ENCODE measurements at regions not wholly inside any gene's neighbourhood (a gene's known extent, or its start where the extent isn't known, plus 50 kb on each side); places are given as distances from the start of the nearest gene placed in this dataset.

GRCh38 chr13:72061613-72062012 is 194.6 kb upstream of the DACH1 start:
- H2AFZ ChIP-seq (ENCODE audit: low read length), result no peak overlapping the region
- intact Hi-C loops (cut with micrococcal nuclease), result loop anchor here (10.0 kb wide), 1 partner anchor 123 kb away; no protein-coding TSS in a partner anchor
- no peaks in the 10 kb centered on the region for H3K9me3 ChIP-seq (ENCODE audit: low read length)
- no peaks in the 10 kb centered on the region for H4K20me1 ChIP-seq (ENCODE audit: low read length)
- H3K36me3 ChIP-seq (ENCODE audit: low read depth, low read length), result no peaks in the 10 kb centered on the region
- BruUV-seq (replicated peaks), result no TSS peak
- no peak overlapping the region for H3K9ac ChIP-seq (ENCODE audit: low read length)
- H3F3A ChIP-seq (ENCODE audit: low read length, unreplicated experiment), result no peaks in the 10 kb centered on the region
- H3K4me3 ChIP-seq (ENCODE audit: low read length), result no peak overlapping the region
- ChIA-PET CTCF (interaction anchor here (0.6 kb wide), 1 partner anchor 581 kb away, joined by 3 read pairs; no protein-coding TSS in a partner anchor), POLR2A (ENCODE audit: unreplicated experiment) (no interaction called here)
- H3K4me1 ChIP-seq (ENCODE audit: insufficient read depth, low read length), result peaks cover 12% of the 10 kb centered on the region
- H3K27me3 ChIP-seq (ENCODE audit: low read length), result no peaks in the 10 kb centered on the region
- no peaks in the 10 kb centered on the region for H3K9me2 ChIP-seq (replicated peaks; ENCODE audit: low read length)
- no peak for TF ChIP-seq EZH2 (IDR thresholded peaks at IDR 0.05; ENCODE audit: low read length, unreplicated experiment)
- TF ChIP-seq EZH2phosphoT487 (IDR thresholded peaks at IDR 0.05; ENCODE audit: borderline replicate concordance, low read length), result no peak
- TF ChIP-seq, protein P1, sequence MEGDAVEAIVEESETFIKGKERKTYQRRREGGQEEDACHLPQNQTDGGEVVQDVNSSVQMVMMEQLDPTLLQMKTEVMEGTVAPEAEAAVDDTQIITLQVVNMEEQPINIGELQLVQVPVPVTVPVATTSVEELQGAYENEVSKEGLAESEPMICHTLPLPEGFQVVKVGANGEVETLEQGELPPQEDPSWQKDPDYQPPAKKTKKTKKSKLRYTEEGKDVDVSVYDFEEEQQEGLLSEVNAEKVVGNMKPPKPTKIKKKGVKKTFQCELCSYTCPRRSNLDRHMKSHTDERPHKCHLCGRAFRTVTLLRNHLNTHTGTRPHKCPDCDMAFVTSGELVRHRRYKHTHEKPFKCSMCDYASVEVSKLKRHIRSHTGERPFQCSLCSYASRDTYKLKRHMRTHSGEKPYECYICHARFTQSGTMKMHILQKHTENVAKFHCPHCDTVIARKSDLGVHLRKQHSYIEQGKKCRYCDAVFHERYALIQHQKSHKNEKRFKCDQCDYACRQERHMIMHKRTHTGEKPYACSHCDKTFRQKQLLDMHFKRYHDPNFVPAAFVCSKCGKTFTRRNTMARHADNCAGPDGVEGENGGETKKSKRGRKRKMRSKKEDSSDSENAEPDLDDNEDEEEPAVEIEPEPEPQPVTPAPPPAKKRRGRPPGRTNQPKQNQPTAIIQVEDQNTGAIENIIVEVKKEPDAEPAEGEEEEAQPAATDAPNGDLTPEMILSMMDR (conservative IDR thresholded peaks at IDR 0.05; ENCODE audit: low read depth, low read length), result no peak
- no peak; the same call in 1 of the 2 replicates for ATAC-seq
- no peak overlapping the region for H3K27ac ChIP-seq (ENCODE audit: low read length)
- H3K4me2 ChIP-seq (ENCODE audit: low read length), result no peak overlapping the region
- H3K79me2 ChIP-seq (ENCODE audit: low read length), result no peaks in the 10 kb centered on the region
- peak; percentile 2 for DNase-seq

- Histone ChIP-seq H3K9me3 (ENCODE audit: low read length) (no peaks in the 10 kb centered on the region), H3K27me3 (ENCODE audit: low read length) (no peaks in the 10 kb centered on the region), H4K20me1 (ENCODE audit: low read length) (no peaks in the 10 kb centered on the region), H3K4me2 (ENCODE audit: low read length) (no peak overlapping the region), H3K4me3 (ENCODE audit: low read length) (no peak overlapping the region), H3K36me3 (ENCODE audit: low read depth, low read length) (no peaks in the 10 kb centered on the region), H3K79me2 (ENCODE audit: low read length) (no peaks in the 10 kb centered on the region), H3K9ac (ENCODE audit: low read length) (no peak overlapping the region), H3K27ac (ENCODE audit: low read length) (no peak overlapping the region), H3K9me2 (replicated peaks; ENCODE audit: low read length) (no peaks in the 10 kb centered on the region), H3F3A (ENCODE audit: low read length, unreplicated experiment) (no peaks in the 10 kb centered on the region), H3K4me1 (ENCODE audit: insufficient read depth, low read length) (no peaks in the 10 kb centered on the region), H2AFZ (ENCODE audit: low read length) (no peak overlapping the region)
- POLR2A ChIA-PET (ENCODE audit: unreplicated experiment), result no interaction called here
- intact Hi-C loops (cut with micrococcal nuclease), result no loop called here
- no TSS peak for BruUV-seq (replicated peaks)
- CTCF ChIA-PET, result no interaction called here
- no peak for TF ChIP-seq EZH2phosphoT487 (IDR thresholded peaks at IDR 0.05; ENCODE audit: borderline replicate concordance, low read length)
- TF ChIP-seq, protein P1 (conservative IDR thresholded peaks at IDR 0.05; ENCODE audit: low read depth, low read length), result no peak
- TF ChIP-seq EZH2 (IDR thresholded peaks at IDR 0.05; ENCODE audit: low read length, unreplicated experiment), result no peak
- ATAC-seq (no peak), DNase-seq (no peak)
Observed at GRCh38 chr13:72050251-72050650, 183.2 kb upstream of the DACH1 start.

- Histone ChIP-seq H3F3A (ENCODE audit: low read length, unreplicated experiment) (no peaks in the 10 kb centered on the region), H3K4me2 (ENCODE audit: low read length) (no peak overlapping the region), H3K9ac (ENCODE audit: low read length) (no peak overlapping the region), H3K27me3 (ENCODE audit: low read length) (no peaks in the 10 kb centered on the region), H3K36me3 (ENCODE audit: low read depth, low read length) (no peaks in the 10 kb centered on the region), H3K9me2 (replicated peaks; ENCODE audit: low read length) (no peaks in the 10 kb centered on the region), H4K20me1 (ENCODE audit: low read length) (no peaks in the 10 kb centered on the region), H3K9me3 (ENCODE audit: low read length) (no peaks in the 10 kb centered on the region), H3K4me1 (ENCODE audit: insufficient read depth, low read length) (no peaks in the 10 kb centered on the region), H3K79me2 (ENCODE audit: low read length) (no peaks in the 10 kb centered on the region), H3K4me3 (ENCODE audit: low read length) (no peak overlapping the region), H2AFZ (ENCODE audit: low read length) (no peak overlapping the region), H3K27ac (ENCODE audit: low read length) (no peak overlapping the region)
- no TSS peak for BruUV-seq (replicated peaks)
- ATAC-seq (no peak), DNase-seq (no peak)
- TF ChIP-seq, protein P1 (conservative IDR thresholded peaks at IDR 0.05; ENCODE audit: low read depth, low read length), result no peak
- no peak for TF ChIP-seq EZH2phosphoT487 (IDR thresholded peaks at IDR 0.05; ENCODE audit: borderline replicate concordance, low read length)
- TF ChIP-seq EZH2 (IDR thresholded peaks at IDR 0.05; ENCODE audit: low read length, unreplicated experiment), result no peak
- intact Hi-C loops (cut with micrococcal nuclease), result no loop called here
- CTCF ChIA-PET, result no interaction called here
- POLR2A ChIA-PET (ENCODE audit: unreplicated experiment), result no interaction called here
Observed at GRCh38 chr13:72043366-72043765, 176.4 kb upstream of the DACH1 start.
